Fibroblast of lung (primary cell): ENCODE measurements at regions not wholly inside any gene's neighbourhood (a gene's known extent, or its start where the extent isn't known, plus 50 kb on each side); places are given as distances from the start of the nearest gene placed in this dataset.

ENCODE experiments used
- DNase-seq, 2 donors: peaks; one replicate each; pipeline versions ENCODE4 v3.0.0 to v3.0.0-alpha.2; 2010; ENCODE audit warnings: low read depth in 2 of 2
- H2AFZ ChIP-seq: 2 replicates; pipeline ENCODE4 v1.5.1; 2012; ENCODE audit warnings: low read length, control low read depth, inconsistent platforms
- H3K27ac ChIP-seq: 2 replicates; pipeline ENCODE4 v1.5.1; 2011; ENCODE audit warnings: low read length, control low read depth; ENCODE audit not compliant: insufficient read depth
- H3K27me3 ChIP-seq: 2 replicates; pipeline ENCODE4 v1.5.1; 2011; ENCODE audit warnings: mild to moderate bottlenecking, low read length; ENCODE audit not compliant: control insufficient read depth, insufficient read depth
- H3K36me3 ChIP-seq: 2 replicates; pipeline ENCODE4 v1.5.1; 2011; ENCODE audit warnings: low read length; ENCODE audit not compliant: control insufficient read depth, insufficient read depth
- H3K4me1 ChIP-seq: 2 replicates; pipeline ENCODE4 v1.5.1; 2011; ENCODE audit warnings: low read length; ENCODE audit not compliant: control insufficient read depth, insufficient read depth; ENCODE audit errors: extremely low read depth
- H3K4me2 ChIP-seq: 2 replicates; pipeline ENCODE4 v1.5.1; 2011; ENCODE audit warnings: low read length, control low read depth; ENCODE audit not compliant: insufficient read depth; ENCODE audit errors: extremely low read depth
- H3K4me3 ChIP-seq, 4 experiments: fragments of 200-600 bp in 1 of 4; sonication (generic) in 1 of 4; replicated peaks in 1 of 4; 2 replicates each; pipeline ENCODE4 v1.5.1; 2011 to 2016; ENCODE audit warnings: low read length in 4 of 4, low read depth in 3 of 4, mild to moderate bottlenecking in 3 of 4, control low read depth in 2 of 4, inconsistent platforms in 1 of 4, mixed read lengths in 1 of 4; ENCODE audit not compliant: insufficient read depth in 1 of 4; ENCODE audit errors: control extremely low read depth in 1 of 4
- H3K79me2 ChIP-seq: 2 replicates; pipeline ENCODE4 v1.5.1; 2012; ENCODE audit warnings: mild to moderate bottlenecking, low read length, inconsistent platforms; ENCODE audit not compliant: control insufficient read depth, insufficient read depth
- H3K9ac ChIP-seq: 2 replicates; pipeline ENCODE4 v1.5.1; 2011; ENCODE audit warnings: mild to moderate bottlenecking, low read length, control low read depth; ENCODE audit not compliant: insufficient read depth
- H3K9me3 ChIP-seq: 2 replicates; pipeline ENCODE4 v1.5.1; 2012; ENCODE audit warnings: low read depth, low read length; ENCODE audit not compliant: control insufficient read depth, insufficient read depth
- H4K20me1 ChIP-seq: 2 replicates; pipeline ENCODE4 v1.5.1; 2011; ENCODE audit warnings: low read length; ENCODE audit not compliant: control insufficient read depth, insufficient read depth; ENCODE audit errors: extremely low read depth
- CTCF ChIP-seq, 2 donors: IDR thresholded peaks in 1 of 2; conservative IDR thresholded peaks in 1 of 2; 1 replicate in 1 of 2; 2 replicates in 1 of 2; pipeline ENCODE4 v1.5.1; 2011 to 2012; ENCODE audit warnings: low read length in 2 of 2, control low read depth in 1 of 2, inconsistent platforms in 1 of 2, low read depth in 1 of 2, mild to moderate bottlenecking in 1 of 2
- EZH2 ChIP-seq: IDR thresholded peaks from 2 replicates; pipeline ENCODE4 v1.5.1; 2012; ENCODE audit warnings: low read length, control low read depth, mild to moderate bottlenecking; ENCODE audit errors: missing control alignments

DNA sequence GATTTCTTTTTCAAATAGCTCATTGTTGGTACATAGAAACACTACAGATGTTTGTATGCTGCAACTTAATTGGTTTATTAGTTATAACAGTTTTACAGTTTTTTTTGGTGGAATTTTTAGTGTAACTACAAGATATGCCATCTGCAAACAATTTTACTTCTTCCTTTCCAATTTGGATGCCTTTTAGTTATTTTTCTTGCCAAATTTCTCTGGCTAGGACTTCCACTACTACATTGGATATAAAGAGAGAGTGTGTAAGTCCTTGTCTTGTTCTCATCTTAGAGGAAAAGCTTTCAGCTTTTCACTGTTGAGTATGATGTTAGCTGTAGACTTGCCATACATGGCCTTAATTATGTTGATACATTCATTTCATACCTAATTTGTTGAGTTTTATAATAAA, 143.6 kb upstream of the EOMES start:
- no peaks in the 10 kb centered on the region for H3K36me3 ChIP-seq
- TF ChIP-seq CTCF (conservative IDR thresholded peaks at IDR 0.05 in 1 of 2, IDR thresholded peaks at IDR 0.05 in 1 of 2; ENCODE audit: low read depth in 1 of 2, low read length in 2 of 2) (no peak), EZH2 (no peak)
- H3K4me3 ChIP-seq, result no peak overlapping the region
- no peaks in the 10 kb centered on the region for H3K79me2 ChIP-seq
- no peak overlapping the region for H3K9ac ChIP-seq
- H2AFZ ChIP-seq, result no peak overlapping the region
- no peak overlapping the region for H3K4me2 ChIP-seq
- DNase-seq, result no peak
- H3K9me3 ChIP-seq, result no peaks in the 10 kb centered on the region
- H3K4me1 ChIP-seq, result no peaks in the 10 kb centered on the region
- no peak overlapping the region for H3K27ac ChIP-seq
- H3K27me3 ChIP-seq, result no peaks in the 10 kb centered on the region
- H4K20me1 ChIP-seq, result no peaks in the 10 kb centered on the region

DNA sequence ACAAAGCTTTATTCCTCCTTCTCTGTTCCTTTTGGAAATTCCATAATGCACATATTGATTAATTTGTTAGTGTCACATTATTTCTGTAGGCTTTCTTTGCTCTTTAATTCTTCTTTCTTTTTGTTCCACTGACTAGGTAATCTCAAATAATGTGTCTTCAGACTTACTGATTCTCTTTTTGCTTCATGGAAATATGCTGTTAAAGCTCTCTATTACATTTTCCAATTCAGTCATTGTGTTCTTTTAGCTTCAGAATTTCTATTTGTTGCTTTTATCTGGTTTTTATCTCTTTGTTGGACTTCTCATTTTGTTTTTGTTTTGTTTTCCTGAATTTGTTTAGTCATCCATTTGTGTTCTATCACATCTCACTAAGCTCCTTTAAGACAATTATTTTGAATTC, 147.0 kb upstream of the EOMES start:
- no peaks in the 10 kb centered on the region for H4K20me1 ChIP-seq
- no peaks in the 10 kb centered on the region for H3K4me1 ChIP-seq
- H3K79me2 ChIP-seq, result no peaks in the 10 kb centered on the region
- no peak for DNase-seq
- H3K9ac ChIP-seq, result no peak overlapping the region
- H3K9me3 ChIP-seq, result no peaks in the 10 kb centered on the region
- H2AFZ ChIP-seq, result no peak overlapping the region
- no peaks in the 10 kb centered on the region for H3K36me3 ChIP-seq
- no peak overlapping the region for H3K4me2 ChIP-seq
- no peak for TF ChIP-seq EZH2
- no peak for TF ChIP-seq CTCF (conservative IDR thresholded peaks at IDR 0.05 in 1 of 2, IDR thresholded peaks at IDR 0.05 in 1 of 2; ENCODE audit: low read depth in 1 of 2, low read length in 2 of 2)
- H3K4me3 ChIP-seq, result no peak overlapping the region
- H3K27me3 ChIP-seq, result no peaks in the 10 kb centered on the region
- no peak overlapping the region for H3K27ac ChIP-seq

DNA sequence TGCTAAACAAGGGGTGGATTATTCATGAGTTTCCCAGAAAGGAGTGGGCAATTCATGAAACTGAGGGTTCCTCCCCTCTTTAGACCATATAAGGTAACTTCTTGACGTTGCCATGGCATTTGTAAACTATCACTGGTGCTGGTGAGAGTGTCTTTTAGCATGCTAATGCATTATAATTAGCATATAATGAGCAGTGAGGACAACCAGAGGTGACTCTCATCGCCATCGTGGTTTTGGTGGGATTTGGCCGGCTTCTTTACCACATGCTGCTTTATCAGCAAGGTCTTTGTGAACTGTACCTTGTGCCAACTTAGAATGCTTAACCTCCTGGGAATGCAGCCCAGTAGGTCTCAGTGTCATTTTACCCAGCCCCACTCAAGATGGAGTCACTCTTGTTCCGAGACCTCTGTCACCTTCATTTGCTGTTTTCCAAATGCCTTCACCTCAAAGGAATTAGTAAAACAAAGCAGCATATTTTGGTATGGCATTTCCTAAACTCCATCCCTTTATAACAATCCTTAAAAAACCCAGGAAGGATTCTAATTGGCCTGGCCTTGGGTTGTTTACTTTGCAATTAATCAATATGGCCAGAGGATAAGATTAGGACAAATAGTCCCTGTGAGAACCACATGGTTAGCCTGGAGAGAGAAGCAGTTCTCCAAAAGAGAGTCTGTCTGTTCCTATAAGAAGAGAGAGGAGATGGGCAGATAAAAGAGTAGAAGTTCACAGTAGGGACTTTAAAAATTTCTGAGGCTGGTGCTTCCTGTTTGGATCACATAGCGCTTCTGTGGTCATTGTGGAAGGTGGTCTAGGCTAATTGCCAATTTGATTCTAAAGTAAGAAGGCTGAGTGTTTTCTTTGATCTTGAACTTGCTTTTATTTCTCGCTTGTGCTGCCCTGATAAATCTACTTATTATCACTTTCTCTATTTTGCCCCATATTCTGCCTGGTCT, 155.2 kb upstream of the EOMES start:
- no peaks in the 10 kb centered on the region for H3K9me3 ChIP-seq
- no peak overlapping the region for H3K9ac ChIP-seq
- DNase-seq, result peak in 1 of 2 donors; percentile 7
- no peak overlapping the region for H3K27ac ChIP-seq
- H3K27me3 ChIP-seq, result no peaks in the 10 kb centered on the region
- H4K20me1 ChIP-seq, result no peaks in the 10 kb centered on the region
- no peak overlapping the region for H2AFZ ChIP-seq
- no peak overlapping the region for H3K4me3 ChIP-seq
- no peak overlapping the region for H3K4me2 ChIP-seq
- H3K4me1 ChIP-seq, result no peaks in the 10 kb centered on the region
- H3K79me2 ChIP-seq, result no peaks in the 10 kb centered on the region
- no peaks in the 10 kb centered on the region for H3K36me3 ChIP-seq
- TF ChIP-seq CTCF (conservative IDR thresholded peaks at IDR 0.05 in 1 of 2, IDR thresholded peaks at IDR 0.05 in 1 of 2; ENCODE audit: low read depth in 1 of 2, low read length in 2 of 2) (no peak), EZH2 (no peak)
